Mucosa of rectum (tissue), 2 donors: ENCODE measurements at regions not wholly inside any gene's neighbourhood (a gene's known extent, or its start where the extent isn't known, plus 50 kb on each side); places are given as distances from the start of the nearest gene placed in this dataset.

ENCODE experiments used
- H3K27ac ChIP-seq, 2 donors: one replicate each; pipeline ENCODE4 v1.7.0; 2013; ENCODE audit warnings: inconsistent platforms in 2 of 2, low read depth in 2 of 2, low read length in 2 of 2
- H3K27me3 ChIP-seq, 2 donors: one replicate each; pipeline ENCODE4 v1.7.0; 2013; ENCODE audit warnings: low read length in 2 of 2; ENCODE audit not compliant: control insufficient read depth in 2 of 2, insufficient read depth in 2 of 2
- H3K36me3 ChIP-seq, 2 donors: one replicate each; pipeline ENCODE4 v1.7.0; 2013; ENCODE audit warnings: low read length in 2 of 2; ENCODE audit not compliant: control insufficient read depth in 2 of 2, insufficient read depth in 2 of 2
- H3K4me1 ChIP-seq, 2 donors: one replicate each; pipeline ENCODE4 v1.7.0; 2013; ENCODE audit warnings: low read length in 2 of 2, mild to moderate bottlenecking in 1 of 2; ENCODE audit not compliant: control insufficient read depth in 2 of 2, insufficient read depth in 2 of 2
- H3K4me3 ChIP-seq, 2 donors: one replicate each; pipeline ENCODE4 v1.7.0; 2013; ENCODE audit warnings: low read length in 2 of 2
- H3K9ac ChIP-seq, 2 donors: one replicate each; pipeline ENCODE4 v1.7.0; 2013; ENCODE audit warnings: low read length in 2 of 2, low read depth in 1 of 2, mild to moderate bottlenecking in 1 of 2
- H3K9me3 ChIP-seq, 2 donors: one replicate each; pipeline ENCODE4 v1.7.0; 2013; ENCODE audit warnings: low read length in 2 of 2; ENCODE audit not compliant: control insufficient read depth in 2 of 2
- donor health status: healthy.
- donor health status: Normal muscosa, but diverticular disease.

DNA sequence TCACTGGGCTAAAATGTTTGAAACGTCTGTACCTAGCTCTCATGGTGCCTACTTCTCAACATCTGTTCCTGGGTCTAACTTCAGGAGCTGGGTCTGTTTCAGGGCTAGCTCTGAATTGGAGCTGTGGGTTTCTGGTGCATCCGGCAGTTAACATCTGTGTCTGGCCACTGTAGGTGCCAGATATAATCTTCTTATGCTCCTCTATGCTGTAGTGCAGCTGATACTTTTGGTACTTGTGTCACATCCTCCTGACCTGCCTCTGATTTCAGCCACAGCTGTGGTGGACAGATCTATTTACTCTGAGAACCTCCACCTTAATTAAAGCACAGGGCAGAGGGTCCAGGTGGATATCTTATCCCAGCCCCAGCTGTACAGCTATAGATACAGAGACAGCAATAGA lies 496.5 kb upstream of the CDH11 start:
- no peaks in the 10 kb centered on the region for H3K36me3 ChIP-seq
- no peak overlapping the region for H3K9ac ChIP-seq
- no peaks in the 10 kb centered on the region for H3K27me3 ChIP-seq
- H3K4me3 ChIP-seq: no peak overlapping the region
- no peaks in the 10 kb centered on the region for H3K4me1 ChIP-seq
- H3K9me3 ChIP-seq: peaks cover 0 to 2% of the 10 kb centered on the region in 2 donors
- no peak overlapping the region for H3K27ac ChIP-seq

DNA sequence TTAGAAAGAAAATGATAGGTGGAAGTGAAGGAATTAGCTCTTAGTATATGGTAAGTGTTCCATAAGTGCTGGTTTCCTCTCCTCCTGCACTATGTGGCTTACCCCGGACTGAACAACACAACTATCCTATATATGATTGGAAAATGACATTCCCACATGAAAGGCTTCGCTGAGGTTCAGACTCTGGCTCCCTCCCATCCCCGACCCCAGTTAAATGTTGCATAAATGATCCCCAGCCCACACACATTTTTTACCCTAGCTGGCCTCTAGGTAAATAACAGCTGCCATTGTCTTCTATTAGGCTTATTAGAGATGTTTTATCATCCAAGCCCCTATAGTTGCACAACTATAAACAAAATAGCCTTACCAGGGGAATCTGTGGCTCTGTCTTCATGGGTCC lies 495.6 kb upstream of the CDH11 start:
- Histone ChIP-seq H3K9me3 (peaks cover 0 to 2% of the 10 kb centered on the region in 2 donors), H3K27me3 (no peaks in the 10 kb centered on the region), H3K36me3 (no peaks in the 10 kb centered on the region), H3K4me3 (no peak overlapping the region), H3K4me1 (no peaks in the 10 kb centered on the region), H3K27ac (no peak overlapping the region), H3K9ac (no peak overlapping the region)

DNA sequence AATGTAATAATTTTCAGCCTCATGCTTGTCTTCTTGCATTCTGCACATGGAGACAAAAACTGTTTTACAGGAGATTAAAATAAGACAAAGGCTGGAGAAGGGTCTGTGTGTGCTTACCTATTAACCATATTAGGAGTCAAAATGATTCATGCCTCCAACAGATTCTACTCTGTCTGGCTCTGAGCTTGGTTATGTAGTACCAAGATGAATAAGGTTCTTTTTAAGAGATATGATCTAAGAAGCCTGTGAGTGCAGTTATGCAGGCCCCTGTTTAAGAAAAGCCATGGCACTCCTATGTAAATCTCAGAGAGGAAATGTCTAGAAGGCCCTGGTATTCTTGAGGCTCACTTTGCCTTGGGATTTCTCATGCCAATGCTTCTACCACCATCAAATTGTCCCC lies 486.6 kb upstream of the CDH11 start:
- no peaks in the 10 kb centered on the region for H3K27me3 ChIP-seq

DNA sequence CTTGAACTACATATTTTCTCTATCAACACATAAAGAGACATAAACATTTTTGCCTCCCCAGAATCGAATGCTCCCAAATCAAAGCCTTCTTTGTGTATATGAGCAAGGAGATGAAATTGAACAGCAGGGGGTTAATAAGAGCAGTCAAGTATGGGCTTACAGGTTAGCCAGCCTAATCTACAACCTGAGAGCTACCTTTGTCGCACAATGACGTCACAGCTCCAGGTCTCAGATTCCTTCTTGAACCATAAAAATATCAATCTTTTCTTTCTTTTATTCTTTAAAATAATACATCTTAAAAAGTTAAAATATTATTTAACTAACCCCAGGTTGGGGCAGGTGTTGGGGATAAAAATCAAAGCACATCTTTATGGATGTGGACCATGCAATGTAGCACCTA lies 482.9 kb upstream of the CDH11 start:
- H3K4me1 ChIP-seq: no peaks in the 10 kb centered on the region
- H3K27ac ChIP-seq: no peak overlapping the region
- no peak overlapping the region for H3K9ac ChIP-seq
- H3K36me3 ChIP-seq: no peaks in the 10 kb centered on the region
- H3K4me3 ChIP-seq: no peak overlapping the region
- no peaks in the 10 kb centered on the region for H3K27me3 ChIP-seq
- H3K9me3 ChIP-seq: no peaks in the 10 kb centered on the region

More for the DNA sequence above, 486.6 kb upstream of the CDH11 start:
- no peaks in the 10 kb centered on the region for H3K4me1 ChIP-seq
- H3K9me3 ChIP-seq: no peaks in the 10 kb centered on the region
- no peaks in the 10 kb centered on the region for H3K36me3 ChIP-seq
- H3K27ac ChIP-seq: no peak overlapping the region
- H3K9ac ChIP-seq: no peak overlapping the region
- H3K4me3 ChIP-seq: no peak overlapping the region

DNA sequence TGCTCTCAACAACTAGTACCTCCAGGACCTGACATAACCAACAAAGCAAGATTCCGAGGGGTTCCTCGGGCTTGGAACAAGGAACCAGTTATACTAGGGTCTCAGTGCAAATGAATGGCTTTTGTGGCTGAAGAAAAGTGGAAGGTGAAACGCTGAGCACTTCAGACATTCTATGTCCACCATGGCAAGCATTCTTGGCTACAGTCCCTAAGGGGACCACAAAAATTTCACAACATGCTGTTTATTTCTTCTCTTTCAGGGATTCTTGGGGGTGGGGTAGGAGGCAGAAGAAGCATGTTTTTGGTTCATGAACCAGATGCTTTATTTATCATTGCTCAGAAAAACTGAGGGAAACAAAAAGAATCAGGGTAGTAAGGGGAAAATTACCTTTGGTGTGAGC lies 479.9 kb upstream of the CDH11 start:
- Histone ChIP-seq H3K9ac (no peak overlapping the region), H3K27ac (no peak overlapping the region), H3K9me3 (no peaks in the 10 kb centered on the region), H3K4me3 (no peak overlapping the region), H3K4me1 (no peaks in the 10 kb centered on the region), H3K27me3 (no peaks in the 10 kb centered on the region), H3K36me3 (no peaks in the 10 kb centered on the region)

DNA sequence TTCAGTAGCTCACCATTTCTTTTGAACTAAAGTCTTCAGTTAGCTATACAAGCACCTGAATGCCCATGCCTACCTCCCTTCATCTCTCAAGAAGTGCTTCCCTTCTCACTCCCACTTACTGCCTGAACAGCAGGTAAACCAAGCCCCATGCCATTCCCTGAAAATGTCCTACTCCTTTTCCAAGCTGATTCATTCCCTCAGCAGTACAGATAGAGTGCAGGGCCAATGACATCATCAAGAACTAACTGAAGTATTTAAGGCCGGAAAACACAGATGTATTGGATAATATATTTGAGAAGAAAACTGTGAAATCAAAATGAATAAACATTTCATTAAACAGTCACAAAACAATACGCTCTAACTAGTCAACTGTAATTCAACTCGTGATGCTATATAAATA lies 478.8 kb upstream of the CDH11 start:
- no peak overlapping the region for H3K4me3 ChIP-seq

DNA sequence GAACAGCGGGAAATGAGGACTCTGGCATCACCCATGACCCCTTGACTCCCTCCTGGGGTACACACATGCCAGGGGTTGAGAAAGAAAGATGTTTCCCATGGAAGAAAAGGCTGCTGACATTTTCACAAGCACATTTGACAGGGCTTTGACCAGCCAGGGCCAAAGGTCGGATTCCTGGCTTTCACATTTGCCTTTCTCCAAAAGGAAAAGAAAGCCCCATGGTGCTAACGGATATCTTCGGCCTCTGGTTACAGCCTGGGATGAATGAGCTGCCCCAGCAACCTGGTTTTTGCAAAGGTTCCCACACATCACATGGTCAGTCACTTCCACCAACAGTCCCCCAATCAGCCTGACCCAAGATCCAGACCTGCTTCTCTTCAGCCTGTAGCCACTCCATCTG lies 478.2 kb upstream of the CDH11 start:
- H3K27me3 ChIP-seq: no peaks in the 10 kb centered on the region
- no peak overlapping the region for H3K4me3 ChIP-seq
- H3K27ac ChIP-seq: no peak overlapping the region
- H3K9ac ChIP-seq: no peak overlapping the region
- no peaks in the 10 kb centered on the region for H3K36me3 ChIP-seq
- H3K4me1 ChIP-seq: no peaks in the 10 kb centered on the region
- no peaks in the 10 kb centered on the region for H3K9me3 ChIP-seq

More for the DNA sequence above, 478.8 kb upstream of the CDH11 start:
- H3K27me3 ChIP-seq: no peaks in the 10 kb centered on the region
- no peak overlapping the region for H3K9ac ChIP-seq
- H3K4me1 ChIP-seq: no peaks in the 10 kb centered on the region
- H3K9me3 ChIP-seq: no peaks in the 10 kb centered on the region
- no peak overlapping the region for H3K27ac ChIP-seq
- no peaks in the 10 kb centered on the region for H3K36me3 ChIP-seq

DNA sequence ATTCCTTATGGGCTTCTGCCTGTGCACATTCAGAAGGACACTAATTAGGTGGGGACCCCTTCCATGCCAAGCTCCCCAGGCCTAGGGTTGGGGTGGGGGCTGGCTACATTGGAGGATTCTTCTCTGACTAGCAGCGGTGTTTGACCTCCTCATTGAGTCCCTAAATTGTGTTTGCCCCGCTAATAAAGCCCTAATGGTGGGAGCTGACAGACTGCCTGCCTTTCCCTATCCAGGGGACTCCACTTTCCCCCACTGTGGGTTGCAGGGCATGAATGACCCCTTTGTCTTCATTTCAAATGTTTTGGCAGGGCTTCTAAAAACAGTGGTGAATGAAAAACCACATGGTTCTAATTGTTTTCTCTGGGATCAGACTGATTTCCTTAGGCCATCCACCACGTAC lies 476.8 kb upstream of the CDH11 start:
- no peaks in the 10 kb centered on the region for H3K4me1 ChIP-seq

DNA sequence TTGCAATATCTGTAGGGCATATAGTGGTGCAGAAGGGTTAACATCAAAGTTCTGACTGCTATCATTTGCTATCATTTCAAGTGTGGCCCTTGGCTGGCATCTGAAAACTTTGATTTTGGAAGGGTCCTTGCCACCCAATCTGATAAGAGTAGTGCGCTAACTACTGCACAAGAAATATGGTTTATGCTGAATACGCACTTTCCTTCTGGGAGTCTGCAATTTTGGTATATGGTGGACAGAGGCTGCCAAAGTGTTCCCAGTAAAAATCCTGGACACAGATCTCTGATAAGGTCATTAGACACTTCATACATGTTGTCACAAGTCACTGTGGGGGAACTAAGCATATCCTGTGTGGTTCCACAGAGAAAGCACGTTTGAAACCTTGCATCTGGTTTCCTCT lies 461.6 kb upstream of the CDH11 start:
- Histone ChIP-seq H3K27ac (no peak overlapping the region), H3K4me1 (no peaks in the 10 kb centered on the region), H3K36me3 (no peaks in the 10 kb centered on the region), H3K9me3 (peaks cover 0 to 3% of the 10 kb centered on the region in 2 donors), H3K9ac (no peak overlapping the region), H3K4me3 (no peak overlapping the region), H3K27me3 (no peaks in the 10 kb centered on the region)

More for the DNA sequence above, 476.8 kb upstream of the CDH11 start:
- H3K4me3 ChIP-seq: no peak overlapping the region
- no peaks in the 10 kb centered on the region for H3K9me3 ChIP-seq
- H3K36me3 ChIP-seq: no peaks in the 10 kb centered on the region
- H3K9ac ChIP-seq: no peak overlapping the region
- H3K27me3 ChIP-seq: no peaks in the 10 kb centered on the region
- H3K27ac ChIP-seq: no peak overlapping the region

DNA sequence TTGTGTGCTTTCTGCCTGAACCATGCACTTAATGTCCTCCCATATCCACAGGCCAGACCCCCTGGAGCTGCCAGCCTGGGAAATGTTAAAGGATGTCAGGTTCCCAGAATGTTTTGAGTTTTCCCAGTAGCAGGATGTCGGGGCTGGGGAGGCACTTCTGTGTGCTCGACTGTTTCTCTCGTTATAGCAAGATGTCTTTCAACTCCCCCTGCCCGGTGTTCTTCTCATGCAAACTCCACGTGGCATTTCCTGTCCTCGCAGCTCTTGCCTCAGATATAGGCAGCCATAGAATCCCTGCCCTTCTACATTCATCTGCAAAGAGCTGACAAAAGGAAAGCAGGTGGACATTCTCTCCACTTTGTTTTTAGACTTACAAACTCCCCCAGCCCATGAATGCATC lies 457.2 kb upstream of the CDH11 start:
- no peaks in the 10 kb centered on the region for H3K36me3 ChIP-seq
- H3K4me3 ChIP-seq: no peak overlapping the region
- H3K27ac ChIP-seq: no peak overlapping the region
- peaks cover 0 to 3% of the 10 kb centered on the region in 2 donors for H3K9me3 ChIP-seq
- no peaks in the 10 kb centered on the region for H3K4me1 ChIP-seq
- H3K27me3 ChIP-seq: no peaks in the 10 kb centered on the region
- no peak overlapping the region for H3K9ac ChIP-seq

DNA sequence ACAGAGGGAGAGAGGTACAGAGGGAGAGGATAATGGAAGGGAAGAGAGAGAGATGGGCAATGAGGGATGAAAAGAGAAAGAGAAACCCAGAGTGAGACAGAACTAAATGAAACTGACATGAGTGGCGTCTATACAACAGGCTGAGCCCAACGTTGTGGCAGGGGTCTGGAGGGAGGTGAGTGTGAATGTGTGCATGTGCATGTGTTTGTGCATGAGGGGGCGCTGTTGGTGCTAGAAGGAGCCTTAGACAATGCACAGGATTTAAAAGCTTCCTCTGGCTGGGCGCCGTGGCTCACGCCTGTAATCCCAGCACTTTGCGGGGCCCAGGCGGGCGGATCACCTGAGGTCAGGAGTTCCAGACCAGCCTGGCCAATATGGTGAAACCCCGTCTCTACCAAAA lies 454.8 kb upstream of the CDH11 start:
- Histone ChIP-seq H3K9ac (no peak overlapping the region), H3K27me3 (no peaks in the 10 kb centered on the region), H3K36me3 (no peaks in the 10 kb centered on the region), H3K9me3 (peaks cover 0 to 3% of the 10 kb centered on the region in 2 donors), H3K4me3 (no peak overlapping the region), H3K27ac (no peak overlapping the region), H3K4me1 (no peaks in the 10 kb centered on the region)
